ENCODE measurements at regions not wholly inside any gene's neighbourhood (a gene's known extent, or its start where the extent isn't known, plus 50 kb on each side); places are given as distances from the start of the nearest gene placed in this dataset.

DNA sequence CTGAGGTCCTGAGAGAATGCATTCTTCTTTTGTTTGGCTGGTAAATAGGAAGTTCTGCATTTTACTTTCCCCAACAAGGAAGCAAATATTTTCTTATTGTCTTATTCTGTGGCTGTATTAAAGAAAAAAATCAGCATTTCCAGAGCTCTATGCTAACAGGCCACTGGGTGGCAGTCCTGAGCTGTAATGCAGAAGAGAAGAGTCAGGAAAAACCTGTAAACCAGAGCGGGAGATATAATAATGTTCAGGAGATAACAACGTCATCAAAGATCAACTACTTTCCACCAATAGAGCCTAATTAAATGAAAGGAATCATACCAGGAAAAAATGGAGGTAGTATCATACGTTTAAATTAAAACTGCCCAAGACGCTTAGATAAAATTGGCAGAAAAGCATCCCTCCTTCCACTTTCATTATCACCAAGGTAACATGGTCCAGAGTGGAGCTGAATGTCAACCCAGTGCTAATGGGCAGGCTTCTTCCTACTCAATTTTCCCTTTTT is 55.6 kb upstream of the CARMIL1 start:
- no peak for TF ChIP-seq CHD2 (IDR thresholded peaks at IDR 0.05; ENCODE audit: low read length, partially characterized antibody)
- TF ChIP-seq POLR2A (IDR thresholded peaks at IDR 0.05; ENCODE audit: low read length): no peak
